ENCODE measurements at regions not wholly inside any gene's neighbourhood (a gene's known extent, or its start where the extent isn't known, plus 50 kb on each side); places are given as distances from the start of the nearest gene placed in this dataset.

- Histone ChIP-seq H3K4me2 (peak overlapping the region; percentile 53), H3K4me1 (ENCODE audit: control insufficient read depth in 1 of 2, insufficient read depth in 2 of 2, low read depth in 1 of 2, low read length in 1 of 2) (peaks cover 5 to 6% of the 10 kb centered on the region in 2 experiments; a peak in 1 of 4 replicates), H3K79me2 (ENCODE audit: insufficient read depth) (no peaks in the 10 kb centered on the region), H3K9ac (no peak overlapping the region), H3K27ac (ENCODE audit: low read depth in 2 of 2, low read length in 1 of 2) (peak overlapping the region in 1 of 2 experiments; percentile 32; a peak in 2 of 4 replicates), H3K4me3 (ENCODE audit: low read depth in 2 of 2, low read length in 1 of 2) (no peak overlapping the region), H3K36me3 (replicated peaks in 1 of 2; ENCODE audit: control insufficient read depth in 1 of 2, insufficient read depth in 2 of 2, low read length in 1 of 2) (no peaks in the 10 kb centered on the region), H3F3A (replicated peaks; ENCODE audit: insufficient read depth) (no peaks in the 10 kb centered on the region), H4K20me1 (ENCODE audit: insufficient read depth) (no peaks in the 10 kb centered on the region), H3K27me3 (ENCODE audit: insufficient read depth) (no peaks in the 10 kb centered on the region), H3K9me2 (no peaks in the 10 kb centered on the region), H2AFZ (ENCODE audit: low read depth) (peak overlapping the region; percentile 58; the same call in 1 of the 2 replicates), H3K9me3 (no peaks in the 10 kb centered on the region)
- 0 out of 2 replicates have a peak, but pooled peaks have one; percentile 40 for TF ChIP-seq GABPA (IDR thresholded peaks at IDR 0.05; ENCODE audit: low read depth)
- TF ChIP-seq EP300 (IDR thresholded peaks at IDR 0.05; ENCODE audit: borderline replicate concordance in 1 of 2, low read depth in 1 of 2, low read length in 1 of 2), result 0 out of 4 replicates have a peak, but pooled peaks of 1 of the 2 experiments have one; percentile 35
- TF ChIP-seq TAF1 (IDR thresholded peaks at IDR 0.05; ENCODE audit: borderline replicate concordance, low read depth, low read length), result no peak
- TF ChIP-seq JUND (IDR thresholded peaks at IDR 0.05), result peak; percentile 58
- no peak for TF ChIP-seq MXI1 (IDR thresholded peaks at IDR 0.05; ENCODE audit: low read depth, low read length)
- TF ChIP-seq RFX5 (IDR thresholded peaks at IDR 0.05; ENCODE audit: low read length), result no peak
- TF ChIP-seq, protein P1, sequence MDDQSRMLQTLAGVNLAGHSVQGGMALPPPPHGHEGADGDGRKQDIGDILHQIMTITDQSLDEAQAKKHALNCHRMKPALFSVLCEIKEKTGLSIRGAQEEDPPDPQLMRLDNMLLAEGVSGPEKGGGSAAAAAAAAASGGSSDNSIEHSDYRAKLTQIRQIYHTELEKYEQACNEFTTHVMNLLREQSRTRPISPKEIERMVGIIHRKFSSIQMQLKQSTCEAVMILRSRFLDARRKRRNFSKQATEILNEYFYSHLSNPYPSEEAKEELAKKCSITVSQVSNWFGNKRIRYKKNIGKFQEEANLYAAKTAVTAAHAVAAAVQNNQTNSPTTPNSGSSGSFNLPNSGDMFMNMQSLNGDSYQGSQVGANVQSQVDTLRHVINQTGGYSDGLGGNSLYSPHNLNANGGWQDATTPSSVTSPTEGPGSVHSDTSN (IDR thresholded peaks at IDR 0.05), result peak; percentile 42
- TF ChIP-seq TCF12 (IDR thresholded peaks at IDR 0.05), result peak; percentile 69
- TF ChIP-seq NRF1 (IDR thresholded peaks at IDR 0.05; ENCODE audit: low read depth, low read length), result no peak
- TF ChIP-seq GATA2 (CRISPR knock-in tag; IDR thresholded peaks at IDR 0.05), result no peak
- no peak for TF ChIP-seq CHD2 (IDR thresholded peaks at IDR 0.05; ENCODE audit: low read length, partially characterized antibody)
- 0 out of 2 replicates have a peak, but pooled peaks have one; percentile 15 for TF ChIP-seq FOSL2 (IDR thresholded peaks at IDR 0.05; ENCODE audit: borderline replicate concordance, low read depth)
- ChIA-PET POLR2A (no interaction called here), CTCF (interaction anchor here (0.6 to 1.1 kb wide), 3 partner anchors 14 to 451 kb away, joined by 3 read pairs; no protein-coding TSS in a partner anchor)
- DNase-seq, result no peak
- WGBS (ENCODE audit: low lambda C conversion rate), result 43% methylated on average over 5 of the region's 5 CpGs
These were observed 78.2 kb upstream of the MAP3K1 start for GRCh38 chr5:56737002-56737621.

DNA sequence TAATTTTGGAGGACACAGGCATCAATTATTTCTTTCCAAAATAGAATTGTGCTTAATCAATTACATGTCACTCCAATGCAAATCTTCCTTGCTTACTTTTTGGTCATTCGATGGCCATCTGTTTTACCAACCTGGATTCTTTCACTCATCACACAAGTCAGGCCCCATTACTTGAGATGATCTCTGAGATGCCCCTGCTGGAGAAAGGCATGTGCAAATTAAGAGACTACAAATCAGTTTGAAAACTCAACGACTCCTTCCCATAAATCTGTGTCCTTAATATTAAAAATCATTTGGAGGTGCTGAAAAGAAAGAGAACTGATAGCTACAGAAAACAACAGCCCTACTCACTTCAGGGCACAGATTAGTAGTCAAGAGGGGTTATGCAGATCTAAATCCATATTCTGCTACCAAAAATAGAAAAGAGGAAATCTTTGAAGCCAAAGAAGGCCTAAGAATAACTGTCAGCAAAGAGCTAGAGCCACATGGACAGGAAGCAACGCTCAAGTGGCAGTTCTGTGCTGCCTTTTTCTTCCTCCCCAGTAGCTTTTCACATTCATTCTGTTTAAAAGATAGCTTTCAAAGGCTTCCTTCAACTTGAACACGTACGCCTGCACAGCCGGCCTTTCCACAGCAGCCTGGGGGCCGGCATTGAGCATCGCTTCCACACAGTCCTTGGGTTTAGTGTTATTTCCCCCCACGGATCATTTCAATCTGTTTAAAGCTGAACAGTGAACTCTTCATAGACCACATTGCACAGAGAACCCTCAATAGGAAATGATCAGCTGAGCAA lies 79.3 kb upstream of the MAP3K1 start:
- Histone ChIP-seq H3F3A (replicated peaks; ENCODE audit: insufficient read depth) (no peaks in the 10 kb centered on the region), H3K27ac (ENCODE audit: low read depth in 2 of 2, low read length in 1 of 2) (no peak overlapping the region), H3K4me1 (ENCODE audit: control insufficient read depth in 1 of 2, insufficient read depth in 2 of 2, low read depth in 1 of 2, low read length in 1 of 2) (peaks cover 5 to 6% of the 10 kb centered on the region in 2 experiments; a peak in 1 of 4 replicates), H3K36me3 (replicated peaks in 1 of 2; ENCODE audit: control insufficient read depth in 1 of 2, insufficient read depth in 2 of 2, low read length in 1 of 2) (no peaks in the 10 kb centered on the region), H3K9me2 (no peaks in the 10 kb centered on the region), H3K9me3 (no peaks in the 10 kb centered on the region), H2AFZ (ENCODE audit: low read depth) (no peak overlapping the region), H3K4me3 (ENCODE audit: low read depth in 2 of 2, low read length in 1 of 2) (no peak overlapping the region), H4K20me1 (ENCODE audit: insufficient read depth) (no peaks in the 10 kb centered on the region), H3K9ac (no peak overlapping the region), H3K4me2 (no peak overlapping the region), H3K27me3 (ENCODE audit: insufficient read depth) (no peaks in the 10 kb centered on the region), H3K79me2 (ENCODE audit: insufficient read depth) (no peaks in the 10 kb centered on the region)
- TF ChIP-seq IRF3 (IDR thresholded peaks at IDR 0.05; ENCODE audit: low read depth, low read length), result no peak
- TF ChIP-seq, protein P1 (IDR thresholded peaks at IDR 0.05), result peak; percentile 33; the same call in 1 of the 2 replicates
- TF ChIP-seq TEAD4 (IDR thresholded peaks at IDR 0.05; ENCODE audit: borderline replicate concordance, insufficient read depth), result no peak
- no peak for TF ChIP-seq CHD2 (IDR thresholded peaks at IDR 0.05; ENCODE audit: low read length, partially characterized antibody)
- TF ChIP-seq TCF12 (IDR thresholded peaks at IDR 0.05), result peak; percentile 26; the same call in 1 of the 2 replicates
- ChIA-PET CTCF (interaction anchor here (0.7 to 1.1 kb wide), 3 partner anchors 16 to 66 kb away, joined by 3 to 4 read pairs (median 3); no protein-coding TSS in a partner anchor), POLR2A (no interaction called here)
- 77% methylated on average over 9 of the region's 9 CpGs for WGBS (ENCODE audit: low lambda C conversion rate)
- DNase-seq, result no peak
